Smooth muscle cell (in vitro differentiated cells): ENCODE measurements at regions not wholly inside any gene's neighbourhood (a gene's known extent, or its start where the extent isn't known, plus 50 kb on each side); places are given as distances from the start of the nearest gene placed in this dataset.

Source experiments
- DNase-seq: peaks from one replicate; lab custom pipeline; 2025; ENCODE audit not compliant: unreplicated experiment; lab: John Stamatoyannopoulos, UW
- H2AFZ ChIP-seq: fragments of 200-600 bp; sonication (generic); 2 replicates; pipeline ENCODE4 v1.6.0; 2016; ENCODE audit warnings: antibody characterized with exemption, low read depth, mild to moderate bottlenecking
- H3F3A ChIP-seq: fragments of 200-600 bp; sonication (generic); 2 replicates; pipeline ENCODE4 v1.6.0; 2017; ENCODE audit warnings: antibody characterized with exemption, low read depth
- H3K27ac ChIP-seq: fragments of 200-600 bp; sonication (generic); 2 replicates; pipeline ENCODE4 v1.5.1; 2016; ENCODE audit warnings: low read depth, mild to moderate bottlenecking
- H3K27me3 ChIP-seq: fragments of 200-600 bp; sonication (generic); 2 replicates; pipeline ENCODE4 v1.6.1; 2016; ENCODE audit warnings: low read depth, mild to moderate bottlenecking
- H3K36me3 ChIP-seq: fragments of 200-600 bp; sonication (generic); 2 replicates; pipeline ENCODE4 v1.5.1; 2016; ENCODE audit warnings: low read depth
- H3K4me1 ChIP-seq: fragments of 200-600 bp; sonication (generic); 2 replicates; pipeline ENCODE4 v1.5.1; 2016; ENCODE audit warnings: low read depth
- H3K4me2 ChIP-seq: fragments of 200-600 bp; sonication (generic); 2 replicates; pipeline ENCODE4 v1.6.0; 2016; ENCODE audit warnings: mild to moderate bottlenecking
- H3K4me3 ChIP-seq: fragments of 200-600 bp; sonication (generic); 2 replicates; pipeline ENCODE4 v1.5.1; 2016; ENCODE audit warnings: mild to moderate bottlenecking
- H3K79me2 ChIP-seq: fragments of 200-600 bp; sonication (generic); 2 replicates; pipeline ENCODE4 v1.6.0; 2016; ENCODE audit warnings: low read depth, mild to moderate bottlenecking
- H3K9ac ChIP-seq: fragments of 200-600 bp; sonication (generic); 2 replicates; pipeline ENCODE4 v1.6.0; 2016; ENCODE audit warnings: low read depth
- H3K9me3 ChIP-seq: fragments of 200-600 bp; sonication (generic); replicated peaks from 2 replicates; pipeline ENCODE4 v1.5.1; 2016; ENCODE audit warnings: low read depth
- H4K20me1 ChIP-seq: fragments of 200-600 bp; sonication (generic); 2 replicates; pipeline ENCODE4 v1.6.0; 2016; ENCODE audit warnings: low read depth
- WGBS: methylation state at CpG from one replicate; pipeline ENCODE4 v1.1.7; 2016; ENCODE audit warnings: low lambda C conversion rate; 5-methylcytosine and 5-hydroxymethylcytosine counted together
- TF ChIP-seq, protein P1 (sequence below): fragments of 200-600 bp; sonication (generic); IDR thresholded peaks from 2 replicates; pipeline ENCODE4 v1.5.1; 2017; ENCODE audit warnings: borderline replicate concordance, mild to moderate bottlenecking, antibody characterized with exemption; ENCODE audit not compliant: insufficient read depth, poor library complexity, severe bottlenecking

DNA sequence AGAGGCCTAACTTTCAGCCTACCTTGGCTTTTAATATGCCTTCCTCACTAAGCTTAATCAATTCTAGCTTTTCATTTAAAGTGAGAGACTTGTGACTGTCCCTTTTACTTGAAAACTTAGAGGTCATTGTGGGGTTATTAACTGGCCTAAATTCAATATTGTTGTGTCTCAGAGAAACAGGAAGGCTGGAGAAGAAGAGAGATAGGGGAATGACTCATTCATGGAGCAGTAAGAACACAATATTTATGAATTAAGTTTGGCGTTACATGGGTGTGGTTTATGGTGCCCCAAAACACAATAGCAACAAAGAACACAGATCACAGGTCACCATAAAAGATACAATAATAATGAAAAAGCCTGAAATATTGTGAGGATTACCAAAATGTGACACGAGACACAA lies 612.1 kb downstream of the TBC1D4 start:
- Histone ChIP-seq H3K27ac (no peak overlapping the region), H3K9me3 (peaks cover 6% of the 10 kb centered on the region), H3F3A (no peaks in the 10 kb centered on the region), H4K20me1 (no peaks in the 10 kb centered on the region), H3K27me3 (no peaks in the 10 kb centered on the region), H3K36me3 (no peaks in the 10 kb centered on the region), H3K4me2 (no peak overlapping the region), H3K4me1 (no peaks in the 10 kb centered on the region), H2AFZ (no peak overlapping the region), H3K9ac (no peak overlapping the region), H3K4me3 (no peak overlapping the region), H3K79me2 (no peaks in the 10 kb centered on the region)
- no peak for DNase-seq
- WGBS, result 72% methylated on average over 2 of the region's 2 CpGs
- TF ChIP-seq, protein P1, sequence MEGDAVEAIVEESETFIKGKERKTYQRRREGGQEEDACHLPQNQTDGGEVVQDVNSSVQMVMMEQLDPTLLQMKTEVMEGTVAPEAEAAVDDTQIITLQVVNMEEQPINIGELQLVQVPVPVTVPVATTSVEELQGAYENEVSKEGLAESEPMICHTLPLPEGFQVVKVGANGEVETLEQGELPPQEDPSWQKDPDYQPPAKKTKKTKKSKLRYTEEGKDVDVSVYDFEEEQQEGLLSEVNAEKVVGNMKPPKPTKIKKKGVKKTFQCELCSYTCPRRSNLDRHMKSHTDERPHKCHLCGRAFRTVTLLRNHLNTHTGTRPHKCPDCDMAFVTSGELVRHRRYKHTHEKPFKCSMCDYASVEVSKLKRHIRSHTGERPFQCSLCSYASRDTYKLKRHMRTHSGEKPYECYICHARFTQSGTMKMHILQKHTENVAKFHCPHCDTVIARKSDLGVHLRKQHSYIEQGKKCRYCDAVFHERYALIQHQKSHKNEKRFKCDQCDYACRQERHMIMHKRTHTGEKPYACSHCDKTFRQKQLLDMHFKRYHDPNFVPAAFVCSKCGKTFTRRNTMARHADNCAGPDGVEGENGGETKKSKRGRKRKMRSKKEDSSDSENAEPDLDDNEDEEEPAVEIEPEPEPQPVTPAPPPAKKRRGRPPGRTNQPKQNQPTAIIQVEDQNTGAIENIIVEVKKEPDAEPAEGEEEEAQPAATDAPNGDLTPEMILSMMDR, result no peak

DNA sequence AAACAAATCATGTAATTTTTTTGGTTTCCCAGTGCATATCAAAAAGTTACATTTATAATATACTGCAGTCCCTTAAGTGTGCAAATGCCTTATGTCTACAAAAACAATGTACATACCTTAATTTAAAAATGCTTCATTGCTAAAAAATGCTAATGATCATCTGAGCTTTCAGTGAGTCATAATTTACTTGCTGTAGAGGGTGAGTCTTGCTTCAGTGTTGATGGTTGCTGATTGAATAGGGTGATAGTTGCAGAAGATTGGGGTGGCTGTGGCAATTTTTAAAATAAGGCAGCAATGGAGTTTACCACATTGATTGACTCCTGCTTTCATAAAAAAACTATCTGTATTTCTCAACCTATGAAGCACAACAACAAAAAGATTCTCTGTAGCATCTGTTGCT lies 613.9 kb downstream of the TBC1D4 start:
- Histone ChIP-seq H3K27me3 (no peaks in the 10 kb centered on the region), H4K20me1 (no peaks in the 10 kb centered on the region), H3F3A (no peaks in the 10 kb centered on the region), H3K9me3 (peaks cover 6% of the 10 kb centered on the region), H3K27ac (no peak overlapping the region), H2AFZ (no peak overlapping the region), H3K4me3 (no peak overlapping the region), H3K4me1 (no peaks in the 10 kb centered on the region), H3K36me3 (no peaks in the 10 kb centered on the region), H3K4me2 (no peak overlapping the region), H3K79me2 (no peaks in the 10 kb centered on the region), H3K9ac (no peak overlapping the region)
- DNase-seq, result no peak
- TF ChIP-seq, protein P1, result no peak

DNA sequence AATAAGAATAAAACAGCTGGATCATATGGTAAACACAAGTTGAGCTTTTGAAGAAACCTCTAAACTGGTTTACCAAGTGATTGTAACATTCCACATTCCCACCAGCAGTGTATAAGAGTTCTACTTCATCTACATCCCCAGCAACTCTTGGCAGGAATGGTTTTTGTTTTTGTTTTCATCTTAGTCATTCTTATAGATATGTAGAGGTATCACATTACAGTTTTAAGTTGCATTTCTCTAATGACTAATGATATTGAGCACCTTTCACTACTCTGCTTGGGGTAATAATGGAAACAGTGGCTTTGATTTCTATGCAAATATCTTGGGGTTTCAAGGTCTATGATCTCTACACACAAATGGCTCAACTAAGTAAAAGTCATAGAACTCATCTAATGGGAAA lies 614.5 kb downstream of the TBC1D4 start:
- no peak overlapping the region for H3K4me2 ChIP-seq
- H3K27ac ChIP-seq, result no peak overlapping the region
- DNase-seq, result no peak
- no peaks in the 10 kb centered on the region for H4K20me1 ChIP-seq
- no peak overlapping the region for H3K4me3 ChIP-seq
- no peaks in the 10 kb centered on the region for H3K4me1 ChIP-seq
- no peaks in the 10 kb centered on the region for H3K36me3 ChIP-seq
- no peaks in the 10 kb centered on the region for H3F3A ChIP-seq
- no peak overlapping the region for H2AFZ ChIP-seq
- no peaks in the 10 kb centered on the region for H3K27me3 ChIP-seq
- H3K9ac ChIP-seq, result no peak overlapping the region
- H3K9me3 ChIP-seq, result peaks cover 6% of the 10 kb centered on the region
- TF ChIP-seq, protein P1, result no peak
- H3K79me2 ChIP-seq, result no peaks in the 10 kb centered on the region

DNA sequence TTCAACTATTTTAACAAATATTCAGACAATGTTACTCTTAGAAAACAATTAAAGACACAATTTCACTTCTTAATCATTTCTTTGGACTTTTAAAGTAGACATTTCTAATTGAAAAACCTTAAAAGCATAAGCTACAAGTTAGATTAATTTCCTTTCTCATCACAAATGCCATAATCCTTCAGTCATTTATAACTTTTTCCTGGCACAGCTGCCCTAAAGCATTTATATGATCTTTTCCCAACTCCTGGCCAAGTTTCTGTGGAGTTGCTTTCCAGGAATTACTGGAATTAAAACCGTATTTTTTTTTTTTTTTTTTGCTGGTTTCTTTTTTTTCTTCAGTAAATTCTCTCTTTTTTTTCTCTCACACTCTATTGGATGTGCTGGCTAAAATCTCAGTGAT lies 615.9 kb downstream of the TBC1D4 start:
- Histone ChIP-seq H3K36me3 (no peaks in the 10 kb centered on the region), H2AFZ (no peak overlapping the region), H3K79me2 (no peaks in the 10 kb centered on the region), H3K27me3 (no peaks in the 10 kb centered on the region), H3K9me3 (peaks cover 6% of the 10 kb centered on the region), H3K4me3 (no peak overlapping the region), H3F3A (no peaks in the 10 kb centered on the region), H3K4me1 (no peaks in the 10 kb centered on the region), H3K4me2 (no peak overlapping the region), H3K9ac (no peak overlapping the region), H3K27ac (no peak overlapping the region), H4K20me1 (no peaks in the 10 kb centered on the region)
- TF ChIP-seq, protein P1, result no peak
- WGBS, result 64% methylated on average over 1 of the region's 1 CpG
- DNase-seq, result no peak
